Epidermal melanocyte (primary cell): ENCODE measurements at regions not wholly inside any gene's neighbourhood (a gene's known extent, or its start where the extent isn't known, plus 50 kb on each side); places are given as distances from the start of the nearest gene placed in this dataset.

ENCODE experiments used
- DNase-seq: peaks from one replicate; pipeline ENCODE4 v3.0.0; 2011; ENCODE audit warnings: low spot score; ENCODE audit not compliant: insufficient read length

DNA sequence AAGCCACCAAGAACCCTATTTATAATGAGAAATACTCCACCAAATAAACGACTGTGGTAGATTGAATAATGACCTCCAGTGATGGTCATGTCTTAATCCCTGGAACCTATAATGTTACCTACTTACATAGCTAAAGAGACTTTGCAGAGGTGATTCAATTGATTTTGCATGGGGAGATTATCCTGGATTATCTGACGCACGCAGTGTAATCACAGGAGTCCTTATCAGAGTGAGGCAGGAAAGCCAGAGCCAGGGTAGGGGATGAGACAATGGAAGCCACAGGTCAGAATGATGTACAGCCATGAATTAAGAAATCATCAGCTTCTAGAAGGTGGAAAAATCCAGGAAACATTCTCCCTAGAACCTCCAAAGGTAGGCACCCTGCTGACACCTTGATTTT lies 286.4 kb upstream of the SP4 start:
- no peak for DNase-seq

DNA sequence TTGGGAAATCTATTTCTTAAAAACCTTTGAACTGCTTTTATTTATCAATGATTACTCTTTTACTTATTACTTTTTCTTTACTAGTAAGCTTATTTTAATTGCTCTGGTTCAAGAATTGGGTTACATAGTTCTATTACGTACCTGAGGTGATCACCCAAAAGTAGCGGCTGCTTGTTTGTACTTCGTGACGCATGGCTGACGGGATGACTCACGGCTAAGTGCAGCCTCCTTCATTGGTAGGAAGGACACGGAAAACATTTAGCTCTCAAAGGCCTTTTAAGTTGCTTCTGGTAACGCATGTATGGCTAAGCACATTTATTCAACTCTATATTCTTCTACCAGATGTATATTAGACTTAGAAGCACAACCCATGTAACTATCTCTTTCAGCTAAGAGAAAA lies 285.8 kb upstream of the SP4 start:
- DNase-seq: no peak

DNA sequence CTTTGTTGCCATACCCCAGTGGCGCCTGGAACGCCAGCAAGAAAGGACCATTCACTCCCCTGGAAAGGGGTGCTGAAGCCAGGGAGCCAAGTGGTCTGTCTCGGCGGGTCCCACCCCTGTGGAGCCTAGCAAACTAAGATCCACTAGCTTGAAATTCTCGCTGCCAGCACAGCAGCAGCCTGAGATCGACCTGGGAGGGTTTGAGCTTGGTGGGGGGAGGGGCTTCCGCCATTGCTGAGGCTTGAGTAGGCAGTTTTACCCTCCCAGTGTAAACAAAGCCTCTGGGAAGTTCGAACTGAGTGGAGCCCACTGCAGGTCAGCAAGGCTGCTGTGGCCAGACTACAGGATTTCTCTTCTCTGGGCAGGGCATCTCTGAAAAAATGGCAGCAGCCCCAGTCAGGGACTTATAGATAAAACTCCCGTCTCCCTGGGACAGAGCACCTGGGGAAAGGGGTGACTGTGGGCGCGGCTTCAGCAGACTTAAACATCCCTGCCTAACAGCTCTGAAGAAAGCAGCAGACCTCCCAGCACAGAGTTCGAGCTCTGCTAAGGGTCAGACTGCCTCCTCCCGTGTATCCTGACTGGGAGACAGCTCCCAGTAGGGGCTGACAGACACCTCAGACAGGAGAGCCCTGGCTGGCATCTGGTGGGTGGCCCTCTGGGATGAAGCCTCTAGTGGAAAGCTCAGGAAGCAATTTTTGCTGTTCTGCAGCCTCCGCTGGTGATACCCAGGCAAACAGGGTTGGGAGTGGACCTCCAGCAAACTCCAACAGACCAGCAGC lies 281.1 kb upstream of the SP4 start:
- DNase-seq: no peak

DNA sequence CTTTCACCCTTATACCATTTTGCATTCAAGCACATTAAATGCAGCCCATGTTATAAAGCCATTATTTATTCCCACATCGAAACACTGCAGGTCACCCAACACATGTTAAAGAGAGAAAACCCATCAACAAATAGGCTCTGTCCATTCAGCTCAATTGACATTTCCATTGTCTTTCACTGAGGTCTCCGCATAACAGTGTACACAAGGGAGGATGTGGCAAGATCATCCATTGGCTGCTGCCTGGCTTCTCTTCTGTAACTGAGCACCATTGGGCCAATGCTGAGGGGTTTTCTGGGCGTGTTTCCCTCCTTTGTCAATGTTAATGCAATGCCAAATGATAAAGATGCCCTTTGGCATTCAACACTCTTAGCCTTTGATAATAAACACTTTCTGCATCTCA lies 278.1 kb upstream of the SP4 start:
- DNase-seq: no peak

DNA sequence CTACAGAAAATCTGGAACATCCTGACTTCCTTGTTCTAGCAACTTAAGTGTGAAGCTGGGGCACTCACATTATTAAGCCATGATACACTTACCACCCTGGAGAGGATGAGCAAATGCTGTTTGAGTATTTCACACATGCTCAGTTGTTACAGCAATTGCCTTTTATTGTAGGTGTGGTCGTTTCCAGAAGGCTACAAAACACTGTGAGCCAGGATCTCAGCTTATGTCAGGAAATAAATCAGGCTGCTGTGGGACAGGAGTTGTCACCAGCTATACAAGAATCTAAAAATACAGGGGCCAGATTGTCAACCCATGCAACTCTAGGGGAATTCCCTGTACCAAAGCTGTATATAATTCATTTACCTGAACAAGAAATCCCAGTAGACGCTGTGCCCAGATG lies 273.3 kb upstream of the SP4 start:
- DNase-seq: no peak

DNA sequence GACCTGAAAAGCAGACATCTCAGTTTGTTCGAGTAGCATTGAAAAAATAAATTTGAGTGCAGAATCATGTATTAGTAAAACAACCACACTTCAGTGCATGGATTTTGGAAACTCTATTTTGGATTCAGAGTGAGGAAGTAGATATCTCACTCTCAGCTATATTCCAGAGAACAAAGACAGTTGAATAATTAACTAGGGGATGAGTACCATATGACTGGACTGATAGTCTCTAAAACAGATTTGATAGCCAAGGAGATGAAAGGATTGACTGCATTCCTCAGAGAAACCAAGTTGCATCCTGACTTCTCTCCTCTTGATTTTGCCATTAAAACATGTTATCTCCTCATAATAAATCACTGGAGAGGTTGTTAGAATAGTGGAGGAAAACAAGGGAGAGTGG lies 268.4 kb upstream of the SP4 start:
- DNase-seq: no peak

DNA sequence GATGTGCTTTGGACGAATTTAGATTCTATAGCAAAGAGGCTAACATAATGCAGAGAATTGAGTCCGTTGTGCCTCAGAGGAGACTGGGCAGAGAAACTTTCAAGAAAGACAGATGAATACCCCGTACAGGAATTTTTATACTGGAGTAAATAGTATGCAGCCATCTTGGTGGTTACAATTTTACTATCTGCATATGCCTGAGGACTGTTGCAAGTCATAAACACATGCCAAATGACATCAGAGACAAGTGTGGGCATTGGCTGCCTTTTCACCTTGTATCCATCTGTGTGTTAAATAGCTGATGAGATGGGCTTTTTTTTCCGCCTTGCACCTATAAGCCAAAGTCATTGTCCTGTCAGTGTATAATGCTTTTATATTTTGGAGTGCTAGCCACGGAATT lies 267.5 kb upstream of the SP4 start:
- no peak for DNase-seq

DNA sequence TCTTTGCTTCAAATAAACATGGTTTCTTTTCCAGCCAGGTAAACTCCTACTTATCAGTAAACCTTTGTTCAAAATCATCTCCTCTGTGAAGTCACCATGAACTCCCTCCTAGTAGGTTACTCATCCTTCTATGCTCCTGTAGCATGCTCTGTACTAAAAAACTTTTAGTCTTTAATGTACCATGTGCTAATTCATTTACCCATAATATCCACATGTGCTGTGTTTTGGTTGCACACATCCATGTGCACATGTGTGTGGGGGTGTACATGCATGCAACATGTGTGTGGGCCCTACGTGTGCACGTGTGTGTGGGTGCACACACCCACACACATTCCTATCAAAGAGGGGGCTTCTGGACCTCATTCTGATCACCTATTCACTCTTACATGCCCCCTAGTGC lies 259.9 kb upstream of the SP4 start:
- DNase-seq: no peak

DNA sequence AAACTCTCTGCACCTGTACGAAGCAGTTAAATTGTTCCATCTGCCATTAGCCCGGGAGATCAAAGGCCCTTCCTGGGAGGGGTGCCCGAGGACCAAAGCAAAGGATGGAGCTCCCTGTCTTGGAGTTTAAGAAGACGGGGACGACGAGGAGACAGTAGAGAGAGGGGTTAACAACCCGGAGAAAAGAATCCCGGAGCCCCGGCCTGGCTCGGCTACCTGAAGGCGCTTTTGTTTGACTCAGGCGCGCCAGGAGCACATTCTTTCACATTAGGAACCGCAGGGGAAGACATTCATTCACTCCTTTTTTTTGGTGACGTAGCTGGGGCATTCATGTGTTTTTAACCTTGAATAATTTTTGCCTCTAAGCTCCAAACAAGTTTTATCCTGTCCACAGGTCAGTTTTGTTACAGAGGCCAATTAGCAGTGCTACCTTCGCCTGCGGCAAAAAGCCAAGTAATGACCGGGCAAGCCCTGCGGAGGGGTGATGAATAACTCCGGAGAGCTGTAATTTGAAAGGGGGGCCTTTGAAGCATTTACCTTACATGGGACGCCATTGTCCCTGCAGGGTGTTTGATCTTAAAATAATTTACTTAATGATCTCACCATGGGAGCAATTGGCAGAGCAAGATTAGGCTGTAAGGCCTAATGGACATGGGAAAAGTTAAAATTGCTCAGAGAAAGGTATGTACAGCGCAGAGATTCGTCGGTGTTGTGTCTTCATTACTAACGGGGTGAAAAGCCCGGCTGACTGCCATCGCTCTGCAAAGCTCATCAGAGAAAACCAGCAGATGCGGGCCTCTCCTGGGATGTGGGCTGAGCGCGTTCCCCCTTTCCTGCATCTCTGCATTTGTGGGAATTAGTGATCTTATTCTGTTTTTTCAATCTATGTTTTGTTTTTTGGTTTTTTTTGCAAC lies 258.0 kb upstream of the SP4 start:
- no peak for DNase-seq

DNA sequence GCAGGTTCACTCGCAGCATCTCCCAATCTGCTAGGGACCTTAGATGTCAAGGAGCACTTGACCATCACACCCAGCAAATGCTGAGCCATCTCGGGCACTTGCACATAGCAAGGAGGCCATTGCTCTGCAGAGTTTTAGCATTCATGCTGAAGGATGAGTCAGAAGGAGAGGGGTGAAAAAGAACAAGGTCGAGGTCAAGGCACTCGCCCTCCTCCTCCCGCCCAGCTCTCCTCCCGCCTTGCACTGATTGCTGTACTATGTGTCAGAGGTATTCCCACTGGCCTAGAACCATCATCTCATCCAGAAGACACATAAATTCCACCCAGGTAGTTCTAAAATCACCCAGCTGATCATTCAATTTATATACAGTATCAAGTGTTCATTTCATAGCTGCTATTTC lies 255.1 kb upstream of the SP4 start:
- DNase-seq: no peak

DNA sequence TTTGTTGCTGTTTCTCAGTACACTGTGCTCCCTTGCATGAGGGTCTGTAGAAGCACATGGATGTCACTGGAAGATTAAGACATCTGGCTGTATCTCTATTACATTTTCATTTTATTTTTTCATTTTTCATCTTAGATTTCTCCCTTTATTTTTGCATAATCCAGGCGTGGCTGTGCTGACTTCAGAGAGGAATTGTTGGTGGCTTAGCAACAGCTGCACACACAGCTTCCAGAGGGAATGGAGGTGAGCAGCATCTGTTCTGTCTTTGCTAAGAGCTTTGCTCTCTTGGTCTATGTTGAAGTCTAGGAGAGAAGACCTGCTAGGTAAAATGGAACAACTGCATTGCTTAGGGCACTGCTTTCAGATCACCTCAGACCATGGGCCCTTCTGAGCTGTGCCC lies 254.4 kb upstream of the SP4 start:
- no peak for DNase-seq

DNA sequence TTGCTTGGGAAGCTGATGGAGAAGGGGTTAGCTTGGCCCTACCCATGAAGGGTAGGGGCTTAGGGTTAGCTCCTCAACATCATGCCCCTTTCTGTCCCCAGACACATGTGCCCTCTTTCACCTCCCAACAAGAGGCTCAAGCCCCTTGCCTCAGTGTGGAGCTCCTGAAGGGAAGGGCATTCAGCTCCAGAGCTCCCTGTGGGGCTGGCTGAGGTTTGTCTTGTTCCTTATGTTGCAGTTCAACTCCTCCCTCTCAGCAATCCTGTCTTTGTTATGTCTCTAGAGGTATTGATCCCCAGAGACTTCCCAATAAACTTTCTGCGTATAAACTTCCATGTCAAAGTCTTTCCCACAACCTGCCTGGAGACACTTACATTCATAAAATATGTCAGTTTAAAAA lies 252.2 kb upstream of the SP4 start:
- no peak for DNase-seq

DNA sequence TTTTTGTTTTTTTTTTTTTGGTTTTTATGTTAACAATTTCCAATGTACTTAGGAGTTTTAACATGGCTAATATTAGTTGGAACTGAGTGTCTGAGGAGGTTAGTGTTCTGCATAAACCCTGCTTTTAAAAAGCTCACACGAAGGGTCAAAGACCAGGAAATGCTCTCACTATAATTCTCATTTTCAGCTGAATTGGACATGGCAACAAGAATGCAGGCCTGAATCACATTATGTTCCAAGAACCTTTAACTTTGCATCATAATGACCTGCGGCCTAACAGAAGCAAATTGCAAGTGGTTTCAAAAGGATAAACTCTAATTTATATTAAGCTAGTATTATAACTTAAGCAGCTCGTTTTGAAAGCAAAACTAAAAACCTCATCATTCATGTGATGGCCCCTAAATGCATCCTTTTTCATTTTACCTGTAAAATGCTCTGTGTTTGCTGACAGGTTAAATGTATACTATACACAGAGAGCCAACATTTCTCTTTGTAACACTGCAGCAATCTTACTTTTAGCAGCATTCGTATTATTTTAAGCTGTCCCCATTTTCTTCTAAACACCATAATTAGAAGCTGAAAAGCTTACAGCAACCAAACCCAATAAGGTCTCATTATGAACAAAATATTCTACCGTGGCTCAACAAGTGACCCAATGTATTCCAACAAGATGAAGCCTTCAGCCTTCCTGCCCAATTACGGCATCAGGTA lies 242.8 kb upstream of the SP4 start:
- no peak for DNase-seq

DNA sequence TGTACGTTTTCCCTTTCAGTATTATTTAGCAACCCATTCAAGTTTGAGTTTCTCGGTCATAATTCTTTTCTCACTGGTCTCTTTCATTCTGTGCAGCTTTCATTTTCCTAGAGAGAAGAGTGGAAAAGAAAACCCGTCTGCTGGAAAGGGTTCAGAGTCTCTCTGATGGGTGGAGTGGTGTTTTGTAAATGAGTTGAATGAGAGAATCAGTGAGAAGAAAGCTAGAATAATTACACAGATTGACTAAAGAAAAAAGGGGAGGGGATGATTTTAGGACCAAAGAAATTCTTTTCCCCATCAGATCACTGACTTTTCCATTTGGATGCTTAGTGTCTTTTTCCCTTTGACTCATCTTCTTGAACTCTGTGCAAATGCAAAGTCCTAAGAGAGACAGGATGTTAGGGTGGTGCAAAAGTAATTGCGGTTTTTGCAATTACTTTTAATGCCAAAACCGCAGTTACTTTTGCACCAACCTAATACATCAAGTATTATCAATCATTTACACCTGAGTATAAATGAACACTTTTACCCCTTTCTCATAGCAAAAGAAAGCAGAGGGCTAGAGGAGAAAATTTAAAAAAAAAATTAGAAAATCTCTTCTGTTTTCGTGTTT lies 242.1 kb upstream of the SP4 start:
- no peak for DNase-seq

DNA sequence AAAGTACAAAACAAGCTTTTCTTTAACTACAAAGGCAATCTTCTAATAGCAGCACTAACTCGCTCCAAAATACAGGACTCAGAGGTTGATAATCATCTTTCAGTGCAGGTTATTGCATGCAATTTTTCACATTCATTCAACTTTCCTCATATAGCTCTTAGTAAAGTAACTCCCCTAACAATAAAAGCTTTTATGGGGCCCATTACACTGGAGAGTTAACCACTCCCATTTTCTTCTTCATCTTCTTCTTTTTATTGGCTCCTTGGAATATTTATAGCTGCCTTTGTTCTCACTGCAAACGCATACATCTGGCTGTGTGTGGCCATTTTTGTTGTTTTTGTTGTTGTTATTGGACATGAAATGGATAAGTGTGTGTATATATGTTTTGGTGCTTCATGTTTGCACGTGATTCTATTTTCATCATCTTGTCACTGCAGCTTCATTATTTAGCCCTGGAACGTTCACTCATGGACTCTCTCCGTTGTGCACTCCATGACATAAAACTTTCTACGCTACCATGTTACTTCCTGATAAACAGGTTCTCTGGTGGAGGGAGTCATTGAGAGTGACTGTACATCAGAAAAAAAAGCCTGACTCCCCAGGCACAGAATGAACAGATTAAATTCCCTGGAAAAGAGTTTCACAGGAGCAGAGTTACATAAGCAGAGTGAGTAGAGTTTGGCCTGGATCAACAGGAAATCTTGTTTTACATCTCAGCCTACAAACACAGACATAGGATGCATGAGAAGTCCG lies 236.4 kb upstream of the SP4 start:
- DNase-seq: no peak

DNA sequence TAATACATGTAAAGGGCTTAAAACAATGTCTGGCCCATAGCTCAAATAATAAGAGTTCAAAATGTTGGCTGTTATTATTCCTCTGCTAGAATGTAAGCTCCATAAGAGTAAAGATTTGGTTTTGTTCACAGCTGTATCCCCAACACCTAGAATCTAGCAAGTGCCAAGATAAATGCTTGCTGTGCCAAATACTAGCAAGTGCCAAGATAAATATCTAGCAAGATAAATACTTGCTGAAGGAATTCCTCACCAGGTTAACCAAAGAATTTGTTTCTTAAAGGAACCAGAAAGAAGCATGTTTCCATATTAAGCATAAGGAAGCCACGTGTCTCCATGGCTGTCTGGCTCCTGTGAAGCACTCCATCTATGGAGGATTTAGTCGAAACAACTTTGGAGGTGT lies 235.2 kb upstream of the SP4 start:
- no peak for DNase-seq

DNA sequence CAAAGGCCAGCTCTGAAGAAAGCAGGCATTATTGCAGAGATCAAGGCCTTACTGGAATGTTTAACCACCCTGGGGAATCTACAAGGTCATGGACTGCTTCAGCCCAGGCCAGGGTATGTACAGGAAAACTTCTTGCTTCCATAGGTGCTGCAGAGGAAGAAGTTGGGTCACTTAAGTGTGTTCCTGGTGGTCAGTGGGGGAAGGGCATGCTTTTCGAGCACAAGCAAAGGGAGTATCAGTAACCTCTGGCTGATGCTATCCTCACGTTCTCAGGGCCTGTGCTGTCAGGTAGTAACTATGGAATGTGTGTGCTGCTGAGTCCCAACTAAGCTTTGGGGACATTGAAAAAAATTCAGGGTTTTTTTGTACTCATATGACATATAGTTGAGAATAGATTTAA lies 234.0 kb upstream of the SP4 start:
- no peak for DNase-seq

DNA sequence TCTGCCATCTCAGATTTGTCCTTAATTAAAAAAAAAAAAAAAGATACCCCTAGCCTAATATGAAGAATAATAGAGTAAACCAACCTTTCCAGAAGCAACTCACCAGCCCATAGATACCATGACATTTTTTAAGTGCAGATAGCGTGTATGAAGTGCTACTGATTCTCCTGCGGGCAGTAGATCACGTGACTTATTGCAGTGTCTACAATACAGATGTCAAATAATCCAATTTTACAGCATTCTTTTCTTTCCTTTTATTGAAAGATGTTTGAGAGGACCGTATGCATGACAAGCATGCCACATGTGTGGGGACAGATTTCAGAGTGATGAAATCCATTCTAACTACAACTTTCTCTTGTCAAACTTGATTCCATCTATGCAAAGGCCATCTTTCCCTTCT lies 232.9 kb upstream of the SP4 start:
- no peak for DNase-seq

DNA sequence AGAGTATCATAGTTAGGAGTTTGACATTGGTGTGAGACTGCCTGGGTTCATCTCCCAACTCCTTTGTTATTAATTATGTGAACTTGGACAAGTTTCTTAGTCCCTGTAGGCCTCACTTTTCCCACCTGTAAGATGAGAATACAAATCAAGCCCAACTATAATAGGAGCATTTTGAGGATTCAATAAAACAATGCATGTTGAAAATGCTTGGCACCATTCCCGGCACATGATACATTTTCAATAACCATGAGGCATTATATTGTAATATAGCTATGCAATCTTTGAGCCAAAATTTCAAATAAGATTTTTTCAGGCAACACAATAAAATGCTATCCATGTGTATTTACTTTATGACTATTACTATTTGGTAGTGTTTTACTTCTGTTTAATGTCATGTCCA lies 229.0 kb upstream of the SP4 start:
- DNase-seq: no peak

DNA sequence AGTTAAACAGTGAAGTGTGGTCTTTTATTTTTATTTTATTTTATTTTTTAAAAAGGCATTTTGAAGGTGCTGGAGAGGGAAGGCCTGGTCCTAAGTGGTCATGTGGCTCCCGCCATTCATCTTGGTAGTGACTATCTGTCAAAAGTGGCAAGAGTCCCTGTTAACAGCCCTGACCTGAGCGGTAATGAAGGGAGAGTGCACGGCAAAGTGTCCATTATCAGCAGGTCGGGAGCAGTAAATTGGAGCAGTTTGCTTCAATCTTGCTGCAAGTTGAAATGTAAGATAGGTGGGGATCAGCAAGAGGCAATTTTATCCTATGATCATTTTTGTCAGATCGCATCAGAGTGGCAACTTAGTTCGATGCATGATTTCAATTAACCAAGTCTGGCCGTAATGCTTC lies 227.4 kb upstream of the SP4 start:
- DNase-seq: no peak

DNA sequence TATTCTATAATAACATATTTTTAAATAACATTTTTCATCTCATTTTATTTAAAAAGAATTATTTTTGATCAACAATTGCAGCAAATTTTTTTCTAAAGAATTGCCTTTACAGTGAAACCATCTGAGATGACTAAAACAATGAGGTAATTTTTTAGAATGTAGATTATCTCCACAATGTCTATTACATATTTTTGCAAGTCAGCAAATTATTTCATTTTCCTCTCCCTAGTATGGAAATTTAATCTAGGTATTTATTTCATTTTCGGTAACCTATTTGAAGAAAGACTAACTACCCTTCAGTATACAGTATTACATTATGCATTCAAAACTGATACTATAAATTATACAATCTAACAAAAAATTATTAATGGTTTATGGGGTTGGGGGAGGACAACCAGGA lies 213.2 kb upstream of the SP4 start:
- no peak for DNase-seq
